Kidney epithelial cell (primary cell): ENCODE measurements at regions not wholly inside any gene's neighbourhood (a gene's known extent, or its start where the extent isn't known, plus 50 kb on each side); places are given as distances from the start of the nearest gene placed in this dataset.

Experiments
- DNase-seq: peaks from one replicate; pipeline ENCODE4 v3.0.0-alpha.2; 2010; ENCODE audit warnings: low read depth
- H3K27me3 ChIP-seq: 2 replicates; pipeline ENCODE4 v1.6.0; 2011; ENCODE audit warnings: low read length; ENCODE audit not compliant: control insufficient read depth, insufficient read depth
- H3K36me3 ChIP-seq: 2 replicates; pipeline ENCODE4 v1.5.1; 2011; ENCODE audit warnings: low read length; ENCODE audit not compliant: control insufficient read depth, insufficient read depth
- H3K4me3 ChIP-seq: 2 replicates; pipeline ENCODE4 v1.5.1; 2011; ENCODE audit warnings: low read depth, mild to moderate bottlenecking, control low read depth, low read length
- TF ChIP-seq, protein P1 (sequence below): IDR thresholded peaks from 2 replicates; pipeline ENCODE4 v1.5.1; 2011; ENCODE audit warnings: mild to moderate bottlenecking, moderate library complexity, low read length, control low read depth, inconsistent platforms; ENCODE audit not compliant: insufficient read depth, poor library complexity, severe bottlenecking

GRCh38 chr22:48785792-48786678 is 1041.6 kb downstream of the BRD1 start:
- TF ChIP-seq, protein P1, sequence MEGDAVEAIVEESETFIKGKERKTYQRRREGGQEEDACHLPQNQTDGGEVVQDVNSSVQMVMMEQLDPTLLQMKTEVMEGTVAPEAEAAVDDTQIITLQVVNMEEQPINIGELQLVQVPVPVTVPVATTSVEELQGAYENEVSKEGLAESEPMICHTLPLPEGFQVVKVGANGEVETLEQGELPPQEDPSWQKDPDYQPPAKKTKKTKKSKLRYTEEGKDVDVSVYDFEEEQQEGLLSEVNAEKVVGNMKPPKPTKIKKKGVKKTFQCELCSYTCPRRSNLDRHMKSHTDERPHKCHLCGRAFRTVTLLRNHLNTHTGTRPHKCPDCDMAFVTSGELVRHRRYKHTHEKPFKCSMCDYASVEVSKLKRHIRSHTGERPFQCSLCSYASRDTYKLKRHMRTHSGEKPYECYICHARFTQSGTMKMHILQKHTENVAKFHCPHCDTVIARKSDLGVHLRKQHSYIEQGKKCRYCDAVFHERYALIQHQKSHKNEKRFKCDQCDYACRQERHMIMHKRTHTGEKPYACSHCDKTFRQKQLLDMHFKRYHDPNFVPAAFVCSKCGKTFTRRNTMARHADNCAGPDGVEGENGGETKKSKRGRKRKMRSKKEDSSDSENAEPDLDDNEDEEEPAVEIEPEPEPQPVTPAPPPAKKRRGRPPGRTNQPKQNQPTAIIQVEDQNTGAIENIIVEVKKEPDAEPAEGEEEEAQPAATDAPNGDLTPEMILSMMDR: no peak
- DNase-seq: no peak
- Histone ChIP-seq H3K4me3 (no peak overlapping the region), H3K27me3 (no peaks in the 10 kb centered on the region), H3K36me3 (no peaks in the 10 kb centered on the region)

DNA sequence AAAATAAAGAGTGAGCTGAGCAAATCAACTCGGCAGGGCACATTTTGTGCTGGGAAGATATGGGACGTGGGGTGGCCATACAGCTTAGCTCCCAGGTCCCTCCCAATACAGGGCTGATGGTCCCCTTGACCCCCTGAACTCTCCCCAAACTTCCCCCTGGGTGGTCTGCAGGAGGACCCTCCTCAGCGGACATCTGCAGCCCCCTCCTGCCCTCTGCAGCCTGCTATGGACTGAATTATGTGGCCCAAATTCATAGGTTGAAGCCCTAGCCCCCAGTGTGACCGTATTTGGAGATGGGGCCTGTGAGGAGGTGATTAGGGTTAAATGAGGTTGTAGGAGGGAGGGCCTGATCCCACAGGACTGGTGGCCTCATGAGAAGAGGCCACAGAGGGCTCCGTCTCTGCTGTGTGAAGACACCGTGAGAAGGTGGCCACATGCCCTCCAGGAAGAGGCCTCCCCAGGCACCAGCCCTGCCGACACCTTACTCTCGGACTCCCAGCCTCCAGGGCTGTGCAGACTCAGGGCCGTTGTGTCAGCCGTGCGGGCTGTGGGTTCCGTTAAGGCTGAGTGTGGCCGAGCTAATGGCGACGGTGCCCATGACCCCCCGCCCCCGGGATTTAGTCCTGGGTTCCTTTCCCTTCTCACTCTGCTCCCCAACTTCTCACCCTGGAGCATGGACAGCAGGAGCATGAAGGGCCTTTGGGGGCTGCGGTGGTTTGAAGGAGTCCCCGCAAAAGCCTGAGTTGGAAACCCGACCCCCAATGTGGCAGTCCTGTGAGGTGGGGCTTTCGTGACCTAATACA is 1042.8 kb downstream of the BRD1 start:
- no peak for DNase-seq
- no peaks in the 10 kb centered on the region for H3K36me3 ChIP-seq
- H3K27me3 ChIP-seq: no peaks in the 10 kb centered on the region
- TF ChIP-seq, protein P1: no peak
- H3K4me3 ChIP-seq: no peak overlapping the region

- no peak for DNase-seq
- no peak overlapping the region for H3K4me3 ChIP-seq
- no peaks in the 10 kb centered on the region for H3K36me3 ChIP-seq
- TF ChIP-seq, protein P1: no peak
- H3K27me3 ChIP-seq: no peaks in the 10 kb centered on the region
Observed at GRCh38 chr22:48783821-48784266, 1043.8 kb downstream of the BRD1 start.

- TF ChIP-seq, protein P1: no peak
Observed at GRCh38 chr22:48782811-48783511, 1044.7 kb downstream of the BRD1 start.

GRCh38 chr22:48782326-48782725 is 1045.3 kb downstream of the BRD1 start:
- Histone ChIP-seq H3K4me3 (no peak overlapping the region), H3K36me3 (no peaks in the 10 kb centered on the region), H3K27me3 (no peaks in the 10 kb centered on the region)
- TF ChIP-seq, protein P1: no peak
- no peak for DNase-seq

More at GRCh38 chr22:48782811-48783511, 1044.7 kb downstream of the BRD1 start:
- Histone ChIP-seq H3K27me3 (no peaks in the 10 kb centered on the region), H3K4me3 (no peak overlapping the region), H3K36me3 (no peaks in the 10 kb centered on the region)
- no peak for DNase-seq
